Globus pallidus (tissue), 1 donor: ENCODE measurements at regions not wholly inside any gene's neighbourhood (a gene's known extent, or its start where the extent isn't known, plus 50 kb on each side); places are given as distances from the start of the nearest gene placed in this dataset.

Source experiments
- DNase-seq: peaks from one replicate; pipeline ENCODE4 v3.0.0-alpha.2; 2015; ENCODE audit warnings: low spot score

DNA sequence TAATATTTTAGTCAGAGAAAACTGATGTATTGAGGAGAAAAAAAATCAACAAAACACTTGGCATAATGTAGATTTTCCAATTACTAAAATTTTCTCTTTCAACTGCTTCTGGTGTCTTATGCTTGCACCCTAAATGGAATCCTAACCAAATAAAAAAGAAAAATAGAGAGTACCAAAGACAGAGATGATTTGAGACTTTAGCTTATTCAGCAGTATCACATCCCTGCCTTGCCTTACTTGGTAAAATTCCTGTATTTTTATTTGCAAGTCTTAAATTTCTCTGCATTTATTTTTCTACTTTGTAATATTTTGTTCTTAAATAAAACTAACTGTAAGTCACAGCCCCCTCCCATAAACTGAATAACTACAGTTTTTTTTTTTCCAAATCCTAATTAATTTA is 950.5 kb upstream of the INTU start:
- no peak for DNase-seq

DNA sequence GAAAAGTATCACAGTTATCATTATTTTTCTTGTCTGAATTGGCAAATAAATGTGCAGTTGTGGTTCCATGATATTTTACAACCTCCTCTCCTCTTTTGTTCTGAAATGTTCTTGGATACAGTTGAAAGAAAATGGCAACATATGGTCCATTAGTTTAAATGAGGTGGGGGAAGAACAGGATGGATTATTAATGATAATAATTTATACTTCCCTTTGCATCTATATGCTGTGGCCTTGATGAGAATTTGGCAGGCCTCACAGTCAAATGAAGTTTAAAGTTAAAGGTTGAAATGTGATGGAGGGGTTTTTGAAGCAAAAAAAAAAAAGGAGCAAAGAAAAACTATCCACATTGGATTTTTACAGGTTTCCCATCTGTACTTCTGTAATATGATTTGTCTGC is 946.3 kb upstream of the INTU start:
- no peak for DNase-seq

GRCh38 chr4:126687655-126688358 is 945.0 kb upstream of the INTU start:
- DNase-seq = no peak

DNA sequence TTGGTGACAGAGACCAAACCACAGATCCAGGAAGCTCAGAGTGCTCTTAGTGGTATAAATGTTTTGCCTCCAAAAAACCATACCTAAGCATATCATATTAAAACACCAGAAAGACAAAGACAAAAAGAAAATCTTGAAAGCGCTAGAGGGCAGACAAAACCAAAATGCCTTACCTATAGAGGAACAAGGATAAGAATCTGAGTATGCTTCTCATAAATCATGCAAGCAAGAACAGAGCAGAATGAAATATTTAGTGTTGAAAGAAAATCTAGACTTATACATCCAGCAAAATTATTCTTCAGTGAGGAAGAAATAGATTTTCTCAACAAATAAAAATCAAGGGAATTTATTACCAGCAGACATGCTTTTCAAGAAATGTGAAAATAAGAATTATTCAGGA is 941.0 kb upstream of the INTU start:
- DNase-seq = no peak

DNA sequence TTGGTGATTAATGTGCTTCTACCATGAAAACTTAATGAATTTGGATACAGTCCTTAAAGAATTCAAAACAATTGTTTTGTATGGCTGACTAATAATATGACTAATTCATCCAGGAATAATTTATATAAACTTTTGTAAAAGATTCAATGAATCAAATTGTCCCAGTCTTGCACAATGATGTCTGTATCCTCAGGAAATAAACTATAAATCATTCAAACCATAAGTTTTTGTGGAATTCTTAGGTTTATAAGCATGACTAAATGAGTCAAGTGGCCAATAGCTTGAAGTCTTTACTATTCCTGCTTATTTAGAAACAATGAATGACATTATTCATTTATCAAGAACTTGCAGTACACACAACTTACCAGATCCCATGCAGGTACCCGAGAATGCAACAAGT is 935.0 kb upstream of the INTU start:
- no peak for DNase-seq

- DNase-seq = no peak
These were observed 934.5 kb upstream of the INTU start for GRCh38 chr4:126698224-126698623.

DNA sequence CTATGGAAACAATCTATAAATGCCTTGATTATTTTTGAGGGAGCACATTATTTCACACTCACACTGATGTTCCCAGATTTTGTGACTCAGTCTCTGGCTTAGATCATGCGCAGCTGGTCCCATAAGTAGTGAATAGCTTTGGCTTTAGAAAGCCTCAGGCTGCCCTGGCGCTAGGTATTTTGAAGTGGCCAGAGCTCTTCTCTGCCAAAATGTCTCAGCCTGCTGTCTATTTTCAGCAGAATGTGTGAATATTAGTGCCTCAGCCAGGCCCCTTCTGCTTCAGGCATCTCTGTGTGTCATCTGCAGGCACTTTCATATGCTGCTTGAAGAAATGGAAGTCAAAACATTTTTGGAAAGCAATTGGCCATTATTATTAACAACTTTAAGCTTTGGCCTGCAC is 931.0 kb upstream of the INTU start:
- DNase-seq = peak; percentile 1

DNA sequence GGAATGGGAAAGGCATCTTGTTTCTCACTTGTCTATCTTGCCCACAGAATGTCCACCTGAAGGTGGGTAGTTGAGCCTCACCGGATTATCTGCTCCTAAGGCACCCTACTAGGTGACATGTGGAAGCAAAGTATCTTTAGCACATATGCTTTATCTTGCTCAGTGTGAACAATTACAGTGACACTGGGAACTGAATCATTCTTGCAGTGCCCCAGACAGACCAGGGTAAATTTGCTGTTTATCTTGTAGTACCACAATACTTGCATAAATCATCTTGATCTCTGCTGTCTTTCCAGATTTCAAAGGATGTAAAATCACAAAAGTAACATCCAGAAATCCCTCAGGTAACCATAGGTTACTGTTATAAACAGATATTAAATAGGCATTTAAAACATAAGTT is 930.0 kb upstream of the INTU start:
- DNase-seq = no peak

- no peak for DNase-seq
These were observed 927.5 kb upstream of the INTU start for GRCh38 chr4:126705266-126705665.

DNA sequence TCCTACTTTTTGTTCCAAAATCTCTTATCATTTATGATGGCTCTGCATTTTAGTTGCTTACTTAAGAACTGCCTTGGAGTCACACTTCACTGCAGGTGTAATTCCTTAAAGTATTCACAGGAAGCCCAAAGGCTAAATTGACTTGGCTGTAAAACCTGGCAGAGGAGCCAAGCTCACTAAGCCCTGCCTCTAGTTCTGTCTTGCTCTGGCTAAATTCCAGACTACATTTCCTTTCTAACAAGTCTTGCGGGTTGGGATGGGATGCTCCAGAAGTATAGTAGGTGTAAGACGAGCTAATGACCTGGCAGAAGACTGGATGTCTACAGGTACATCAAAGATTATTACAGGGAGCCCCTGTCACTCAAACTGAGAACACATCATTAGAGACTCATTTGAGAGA is 924.0 kb upstream of the INTU start:
- no peak for DNase-seq

- no peak for DNase-seq
These were observed 921.8 kb upstream of the INTU start for GRCh38 chr4:126710935-126711334.

GRCh38 chr4:126715067-126715466 is 917.7 kb upstream of the INTU start:
- DNase-seq = no peak

DNA sequence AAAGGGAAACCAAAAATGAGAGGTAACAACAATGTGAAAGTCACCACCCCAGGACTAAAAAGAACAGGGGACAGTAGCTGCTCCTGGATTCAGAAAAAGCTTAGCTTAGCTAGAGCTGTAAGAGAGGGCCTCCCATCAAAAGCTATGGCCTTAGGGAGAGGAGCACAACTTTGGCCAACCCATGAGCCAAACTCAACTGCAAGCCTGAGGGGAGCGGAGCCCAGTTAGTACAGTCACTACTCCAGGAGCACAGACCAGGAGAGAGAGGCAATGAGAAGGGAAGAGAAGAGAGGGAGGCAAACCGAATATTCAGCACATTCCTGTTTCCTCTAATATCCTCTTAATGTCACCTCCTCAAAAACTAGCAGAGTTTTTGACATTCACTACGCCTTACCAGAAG is 917.1 kb upstream of the INTU start:
- no peak for DNase-seq

GRCh38 chr4:126718136-126718535 is 914.6 kb upstream of the INTU start:
- DNase-seq = no peak

GRCh38 chr4:126719852-126720251 is 912.9 kb upstream of the INTU start:
- DNase-seq = no peak

DNA sequence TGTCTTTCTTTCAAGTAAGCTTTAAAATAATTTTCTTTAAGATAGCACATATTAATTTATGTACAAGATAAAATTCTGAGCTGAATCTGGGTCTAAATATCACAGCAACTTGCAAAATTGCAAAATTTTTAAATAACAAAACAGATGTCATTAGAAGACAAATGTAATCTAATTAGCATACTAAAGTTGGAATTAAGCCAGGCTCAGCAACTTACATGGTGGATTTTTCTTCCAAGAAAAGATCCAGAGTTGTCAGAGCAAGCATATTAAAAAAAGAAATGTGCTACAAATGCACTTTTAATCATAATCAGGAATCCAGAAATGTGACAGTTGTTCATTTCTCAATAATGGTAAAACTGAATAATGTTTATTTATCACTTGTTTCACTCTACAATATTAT is 906.9 kb upstream of the INTU start:
- DNase-seq = no peak

- no peak for DNase-seq
These were observed 905.3 kb upstream of the INTU start for GRCh38 chr4:126727461-126727860.

DNA sequence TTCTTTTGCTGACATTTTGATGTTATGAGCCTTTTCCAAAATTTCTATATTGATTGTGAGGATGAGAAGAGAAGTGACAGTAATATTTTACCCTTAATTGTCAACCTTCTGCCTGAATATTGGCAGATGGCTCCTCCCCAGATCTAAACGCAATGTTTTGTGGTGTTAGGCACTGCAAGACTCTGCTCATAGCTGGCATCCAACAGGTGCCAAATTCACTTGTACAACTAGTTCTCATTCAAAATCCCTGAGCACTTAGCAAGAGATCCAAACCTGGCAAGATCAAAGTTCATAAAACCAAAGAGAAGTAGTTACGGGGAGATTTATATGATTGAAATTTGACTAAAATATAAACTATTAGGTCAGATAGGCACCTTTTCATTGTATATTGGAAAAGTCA is 901.7 kb upstream of the INTU start:
- DNase-seq = no peak

DNA sequence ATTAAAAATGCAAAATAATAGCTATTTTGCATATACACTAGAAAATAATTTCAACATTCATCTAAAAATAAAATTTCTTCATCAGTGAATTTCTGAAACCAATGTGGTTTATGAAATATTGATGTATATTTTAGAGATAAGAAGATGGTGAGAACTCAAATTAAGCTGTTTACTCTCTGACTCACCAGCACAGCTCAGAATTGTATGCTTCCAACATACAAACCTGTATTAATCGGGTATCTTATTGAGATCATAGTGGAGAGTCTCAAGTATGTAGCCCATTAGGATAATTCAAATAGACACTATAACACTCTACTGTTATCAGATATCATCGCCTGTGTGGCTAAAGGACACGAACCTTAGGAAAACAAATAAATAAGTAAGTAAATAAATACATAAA is 899.5 kb upstream of the INTU start:
- no peak for DNase-seq

- DNase-seq = no peak
These were observed 898.3 kb upstream of the INTU start for GRCh38 chr4:126734465-126734864.

DNA sequence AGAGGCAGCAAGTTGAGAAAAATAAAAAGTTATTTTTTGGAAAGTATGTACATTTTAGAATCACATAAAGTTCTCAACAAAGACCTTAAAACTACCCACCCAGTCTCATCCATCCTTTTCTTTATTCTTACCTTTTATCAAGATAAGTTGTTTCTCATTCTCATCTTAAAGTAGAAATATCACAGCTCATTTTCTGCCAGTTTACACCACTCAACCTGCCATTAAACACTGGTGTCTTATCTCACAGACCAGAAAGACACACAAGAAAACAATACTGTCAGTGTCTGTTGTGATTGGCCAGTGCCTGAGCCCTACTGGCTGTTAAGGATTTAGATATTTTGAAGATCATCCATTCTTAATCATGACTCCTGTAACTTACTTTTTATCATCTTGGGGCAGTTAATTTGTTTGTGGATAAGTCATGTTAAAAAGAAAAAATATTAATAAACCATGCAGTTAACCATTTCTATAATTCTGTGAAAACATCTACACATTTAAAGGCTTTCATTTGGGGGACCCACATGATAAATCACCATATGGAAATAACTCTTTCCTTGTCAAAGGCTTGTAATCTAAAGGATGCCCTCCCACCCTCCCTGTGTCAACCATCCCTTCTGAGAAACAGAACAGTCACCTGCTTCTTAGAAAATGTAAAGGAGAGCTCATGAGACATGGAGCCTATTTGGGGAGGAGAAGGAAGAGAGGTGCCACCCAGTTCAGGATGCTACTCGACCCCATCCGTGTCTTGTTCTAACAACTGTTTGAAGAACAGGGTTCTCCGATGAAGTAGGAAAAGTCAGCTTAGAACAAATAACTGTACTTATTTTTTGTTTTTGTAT is 897.2 kb upstream of the INTU start:
- no peak for DNase-seq

GRCh38 chr4:126736133-126736518 is 896.6 kb upstream of the INTU start:
- DNase-seq = no peak

DNA sequence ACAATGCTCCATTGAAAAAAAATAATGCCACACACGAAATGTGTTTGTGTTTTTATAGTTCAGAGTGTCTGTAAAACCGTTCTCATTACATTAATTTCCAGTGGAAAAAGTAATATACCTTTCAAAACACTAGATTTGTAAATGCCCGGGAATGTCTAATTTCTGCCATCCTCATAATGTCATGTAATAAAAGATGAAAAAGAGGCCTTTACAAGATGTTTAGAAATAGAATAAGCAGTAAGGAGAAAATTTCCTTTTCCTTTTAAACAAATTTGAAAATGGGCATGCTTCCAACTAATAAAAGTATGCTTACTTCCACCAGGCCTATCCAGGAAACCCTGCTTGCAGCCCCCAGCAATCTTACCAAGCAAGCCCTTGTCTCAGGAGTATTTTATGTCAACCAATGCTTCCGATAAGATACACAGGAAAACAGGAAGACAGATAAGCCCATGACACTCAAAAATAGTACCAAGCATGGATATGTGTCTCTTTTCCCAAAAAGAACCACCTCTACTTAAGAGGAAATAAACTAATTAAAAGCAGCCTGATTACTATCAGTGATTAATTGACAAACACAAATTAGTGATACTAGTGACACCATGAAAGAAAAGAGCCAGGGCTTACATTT is 894.7 kb upstream of the INTU start:
- DNase-seq = no peak
